ENCODE measurements at regions not wholly inside any gene's neighbourhood (a gene's known extent, or its start where the extent isn't known, plus 50 kb on each side); places are given as distances from the start of the nearest gene placed in this dataset.

GRCh38 chr2:16124881-16125613 is 184.7 kb downstream of the MYCN start:
- DNase-seq (ENCODE audit: low read depth in 2 of 2), result no peak

GRCh38 chr2:16123856-16124780 is 183.8 kb downstream of the MYCN start:
- DNase-seq (ENCODE audit: low read depth in 2 of 2), result no peak

GRCh38 chr2:16123421-16123820 is 183.1 kb downstream of the MYCN start:
- DNase-seq (ENCODE audit: low read depth in 2 of 2), result no peak

GRCh38 chr2:16122556-16122955 is 182.2 kb downstream of the MYCN start:
- DNase-seq (ENCODE audit: low read depth in 2 of 2), result no peak

GRCh38 chr2:16121986-16122390 is 181.6 kb downstream of the MYCN start:
- no peak for DNase-seq (ENCODE audit: low read depth in 2 of 2)

- no peak for DNase-seq (ENCODE audit: low read depth in 2 of 2)
Observed at GRCh38 chr2:16121231-16121985, 181.1 kb downstream of the MYCN start.

- DNase-seq (ENCODE audit: low read depth in 2 of 2), result no peak
Observed at GRCh38 chr2:16120591-16121180, 180.3 kb downstream of the MYCN start.

- no peak for DNase-seq (ENCODE audit: low read depth in 2 of 2)
Observed at GRCh38 chr2:16119741-16120140, 179.4 kb downstream of the MYCN start.

GRCh38 chr2:16118611-16119590 is 178.6 kb downstream of the MYCN start:
- no peak for DNase-seq (ENCODE audit: low read depth in 2 of 2)

GRCh38 chr2:16117791-16118610 is 177.7 kb downstream of the MYCN start:
- no peak for DNase-seq (ENCODE audit: low read depth in 2 of 2)

GRCh38 chr2:16117021-16117700 is 176.8 kb downstream of the MYCN start:
- DNase-seq (ENCODE audit: low read depth in 2 of 2), result no peak

- no peak for DNase-seq (ENCODE audit: low read depth in 2 of 2)
Observed at GRCh38 chr2:16115881-16116830, 175.8 kb downstream of the MYCN start.

- no peak for DNase-seq (ENCODE audit: low read depth in 2 of 2)
Observed at GRCh38 chr2:16115291-16115690, 174.9 kb downstream of the MYCN start.

- DNase-seq (ENCODE audit: low read depth in 2 of 2), result no peak
Observed at GRCh38 chr2:16114836-16115235, 174.5 kb downstream of the MYCN start.

- DNase-seq (ENCODE audit: low read depth in 2 of 2), result no peak
Observed at GRCh38 chr2:16114070-16114469, 173.7 kb downstream of the MYCN start.

GRCh38 chr2:16113568-16113967 is 173.2 kb downstream of the MYCN start:
- DNase-seq (ENCODE audit: low read depth in 2 of 2), result no peak

GRCh38 chr2:16112972-16113560 is 172.7 kb downstream of the MYCN start:
- DNase-seq (ENCODE audit: low read depth in 2 of 2), result no peak
